GM04503 (cell line): ENCODE measurements at regions not wholly inside any gene's neighbourhood (a gene's known extent, or its start where the extent isn't known, plus 50 kb on each side); places are given as distances from the start of the nearest gene placed in this dataset.
"Not testable (repeated sequence)": the region's sequence is repeated elsewhere in the genome, so short reads cannot be mapped to it uniquely, and the experiment has no call there.

ENCODE experiments used
- DNase-seq: peaks from one replicate; pipeline ENCODE4 v3.0.0-alpha.2; 2012; ENCODE audit warnings: low read depth

DNA sequence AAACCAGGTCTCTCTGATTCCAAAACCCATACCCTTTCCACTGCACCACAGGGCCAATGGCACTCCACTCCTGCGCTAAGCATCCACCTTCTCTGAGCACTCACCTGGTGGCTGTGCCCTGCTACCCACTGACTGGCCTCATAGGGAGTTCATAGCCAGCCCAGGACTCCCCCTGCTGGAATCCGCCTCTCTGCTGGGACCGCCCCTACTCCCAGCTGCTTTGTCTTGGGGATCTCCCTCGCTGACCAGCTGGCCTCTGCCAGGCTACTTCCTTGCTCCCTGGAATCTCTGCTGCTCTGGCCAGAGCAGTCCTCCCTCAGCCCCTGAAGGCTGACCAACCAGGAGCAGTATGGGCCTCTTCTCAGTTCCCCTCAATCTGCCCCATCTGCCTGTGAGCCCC, 129.7 kb downstream of the FAXC start:
- no peak for DNase-seq

DNA sequence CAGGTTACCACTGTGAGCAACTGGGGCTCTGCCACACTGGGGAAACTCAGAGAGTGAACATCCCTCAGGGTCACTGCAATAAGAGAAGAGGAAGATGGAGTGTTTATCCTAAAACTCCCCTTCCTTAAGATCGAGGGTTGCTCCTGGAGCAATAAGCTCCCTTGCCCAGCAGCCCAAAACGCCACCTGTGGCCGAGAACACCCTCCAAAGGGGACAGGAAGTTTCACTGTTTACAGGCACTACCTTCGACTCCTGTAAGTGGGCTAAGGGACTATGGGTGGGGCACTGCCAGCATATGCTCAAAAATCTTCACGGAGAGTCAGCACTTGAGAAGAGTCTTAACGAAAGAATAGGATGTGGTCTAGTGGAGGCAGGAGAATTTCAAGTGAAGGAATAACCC, 132.5 kb downstream of the FAXC start:
- no peak for DNase-seq

DNA sequence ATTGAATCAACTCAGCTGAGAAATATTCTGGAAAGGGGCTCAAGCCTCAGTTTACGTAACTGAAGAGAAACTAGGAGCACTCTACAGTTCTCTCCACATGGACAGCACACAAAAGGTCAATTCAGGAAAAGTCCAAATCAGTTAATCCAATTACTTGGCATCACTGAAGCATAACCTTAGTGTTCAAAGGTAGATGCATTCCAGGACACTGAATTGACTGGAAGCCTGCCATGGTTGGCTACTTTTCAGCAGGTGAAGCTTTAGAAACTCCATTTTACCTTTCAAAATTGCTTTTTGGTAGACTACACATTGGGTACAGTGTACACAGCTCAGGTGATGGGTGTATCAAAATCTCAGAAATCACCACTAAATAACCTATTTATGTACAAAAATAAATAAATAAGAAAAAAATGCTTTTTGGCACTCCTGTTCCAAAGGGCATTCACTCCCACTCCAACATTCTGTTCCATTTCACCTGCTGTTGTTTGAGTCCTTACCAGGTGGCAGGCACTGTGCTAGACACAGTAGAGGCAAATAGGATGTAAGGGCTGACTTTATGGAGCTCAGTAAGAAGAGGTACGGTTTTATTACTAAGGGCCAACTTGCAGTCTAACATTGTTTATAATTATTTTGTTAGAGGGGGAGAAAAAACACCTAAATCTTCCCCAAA, 153.4 kb downstream of the FAXC start:
- no peak for DNase-seq

DNA sequence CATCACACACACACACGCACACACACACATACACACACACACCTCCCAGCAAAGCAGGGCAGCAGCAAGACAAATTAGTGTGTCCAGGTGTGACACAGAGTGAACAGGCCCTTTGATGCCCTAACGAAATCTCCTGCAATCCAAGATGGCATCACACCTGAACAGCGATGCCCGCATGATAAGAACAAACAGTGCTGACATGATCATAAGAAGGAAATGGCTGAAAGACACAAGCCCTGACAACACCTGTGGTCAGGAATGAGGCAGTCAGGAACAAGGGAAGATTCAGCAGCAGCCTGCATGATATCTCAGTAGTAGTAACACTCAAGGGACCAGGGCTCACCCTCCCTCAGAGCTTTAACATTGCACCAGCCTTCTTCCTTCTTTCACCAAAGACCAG, 156.9 kb downstream of the FAXC start:
- DNase-seq, result no peak

DNA sequence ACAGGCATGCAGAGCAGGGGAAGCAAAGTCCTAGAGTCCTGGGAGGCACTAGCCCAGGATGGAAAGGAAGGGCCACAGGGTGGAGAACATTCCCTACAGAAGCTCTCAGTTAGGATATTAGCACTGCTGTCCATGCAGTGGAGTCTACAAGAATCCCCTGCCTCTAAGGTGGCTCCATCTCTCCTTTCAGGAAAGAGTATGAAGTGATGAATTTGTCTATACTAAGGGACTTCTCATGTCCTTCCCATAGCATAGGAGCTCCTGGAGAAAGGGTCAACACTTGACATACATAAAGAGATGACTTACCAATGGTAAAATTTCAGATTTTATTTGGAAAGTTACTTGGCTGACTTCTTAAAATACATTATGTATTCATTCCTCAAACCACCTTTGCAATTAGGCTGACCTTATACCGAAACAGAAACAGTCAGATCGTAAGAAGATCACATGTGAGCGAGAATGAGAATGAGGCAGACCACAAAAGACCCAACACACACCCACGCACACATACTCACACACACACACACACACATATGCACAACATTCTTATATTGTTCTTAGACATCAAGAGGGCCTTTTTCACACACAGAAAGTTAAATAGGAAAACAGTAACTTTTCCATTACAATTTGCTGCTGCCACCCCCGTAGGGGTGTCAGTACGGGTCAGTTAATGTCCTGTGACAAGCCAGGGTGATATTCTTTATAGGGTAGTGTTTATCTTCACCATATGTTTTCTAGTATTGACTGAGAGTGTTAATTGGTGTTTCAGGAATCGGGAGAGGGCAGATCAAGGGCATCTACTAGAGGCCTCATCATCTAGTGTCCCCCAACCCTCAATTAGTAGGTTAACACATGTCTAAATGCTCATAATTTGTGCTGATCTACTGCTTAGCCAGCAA, 159.4 kb downstream of the FAXC start:
- DNase-seq, result no peak

DNA sequence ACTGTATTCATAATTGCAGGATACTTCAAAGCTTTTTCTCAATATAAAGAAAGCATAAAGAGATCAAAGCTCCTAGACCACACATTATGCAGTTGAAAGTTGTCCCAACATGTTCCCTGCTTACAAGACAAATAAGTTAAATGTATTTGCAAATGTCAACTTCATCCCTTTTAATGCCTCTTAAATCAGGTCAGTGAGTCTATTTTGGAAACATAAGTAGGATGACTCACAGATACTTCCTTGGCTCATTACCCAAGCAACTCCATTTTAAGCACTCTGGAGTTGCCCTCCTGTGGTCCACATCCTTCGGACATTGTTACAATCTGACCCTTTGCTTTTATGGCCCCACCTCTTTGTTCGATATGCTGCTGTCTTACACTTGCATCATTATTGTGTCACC, 162.0 kb downstream of the FAXC start:
- DNase-seq, result no peak

DNA sequence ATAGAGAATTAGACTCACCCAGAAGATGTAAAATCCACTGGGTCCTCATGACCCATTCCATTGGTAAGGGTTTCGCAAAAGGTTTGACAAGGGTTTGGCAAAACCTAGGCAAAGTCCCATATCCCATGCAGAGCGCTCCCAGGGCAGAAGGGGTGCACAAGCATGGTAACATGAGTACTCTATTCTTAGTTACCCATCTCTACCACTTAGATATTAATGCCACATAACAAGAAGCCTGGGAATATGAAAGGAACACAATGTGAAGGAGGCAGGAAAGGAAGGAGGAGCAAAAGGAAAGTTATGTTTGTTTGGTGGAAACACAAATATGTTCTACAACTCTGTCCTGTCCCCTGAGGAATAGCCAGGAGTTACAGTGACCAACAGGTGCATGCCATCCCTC, 163.1 kb downstream of the FAXC start:
- DNase-seq, result no peak

DNA sequence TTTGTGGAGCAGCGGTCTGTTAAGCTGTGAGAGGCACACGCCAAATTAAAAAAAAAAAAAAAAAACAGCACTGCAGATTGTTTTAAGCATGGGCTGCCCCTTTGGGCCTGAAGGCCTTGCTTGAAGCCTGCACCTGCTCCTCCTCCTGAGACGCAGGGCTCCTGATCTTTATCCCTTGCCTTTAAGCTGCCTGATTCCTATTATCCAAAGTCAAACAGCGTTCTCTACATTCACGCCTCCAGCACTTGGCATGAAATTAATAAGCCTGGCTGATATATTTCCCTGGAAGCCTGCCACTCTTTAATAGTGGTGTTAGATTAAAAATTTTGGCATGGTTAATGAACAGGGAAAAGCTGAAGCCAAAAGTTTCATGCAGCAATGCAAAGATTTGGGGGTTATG, 163.9 kb downstream of the FAXC start:
- no peak for DNase-seq

DNA sequence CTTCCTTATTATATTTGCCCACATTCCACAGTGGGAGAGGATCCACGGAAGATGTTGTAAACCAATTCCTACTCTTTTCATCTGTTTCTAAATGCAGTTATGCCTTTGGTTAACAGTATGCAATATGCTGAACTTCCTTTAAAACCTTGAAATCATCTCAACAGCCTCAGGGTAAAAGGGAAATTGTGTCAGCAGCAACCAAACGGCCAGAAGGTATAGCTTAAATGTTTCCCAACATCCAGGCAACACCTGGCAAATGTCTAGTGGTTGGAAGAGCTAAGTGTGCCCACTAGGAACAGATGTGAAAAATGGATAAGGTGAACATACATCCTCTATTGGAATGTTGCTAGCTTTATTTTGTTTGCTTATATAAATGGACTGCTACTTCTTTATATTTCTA, 164.8 kb downstream of the FAXC start:
- no peak for DNase-seq

DNA sequence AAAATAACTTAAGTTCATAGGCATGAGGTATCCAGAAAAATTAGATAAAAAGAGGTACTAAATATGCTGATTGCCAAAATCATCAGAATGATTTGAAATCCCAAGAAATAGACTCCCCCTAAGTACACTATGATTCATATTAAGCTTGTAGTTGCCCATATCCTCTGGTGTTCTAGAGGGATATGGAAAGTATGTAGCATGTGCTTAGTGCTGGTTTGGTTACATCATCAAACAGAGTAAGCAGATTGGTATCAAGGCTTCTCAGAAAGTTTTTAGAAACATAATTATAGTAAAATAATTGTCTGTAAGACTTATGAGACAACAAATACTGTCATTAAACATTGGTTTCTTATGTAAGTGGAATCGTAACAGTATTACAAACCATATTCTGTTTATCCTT, 166.4 kb downstream of the FAXC start:
- no peak for DNase-seq

DNA sequence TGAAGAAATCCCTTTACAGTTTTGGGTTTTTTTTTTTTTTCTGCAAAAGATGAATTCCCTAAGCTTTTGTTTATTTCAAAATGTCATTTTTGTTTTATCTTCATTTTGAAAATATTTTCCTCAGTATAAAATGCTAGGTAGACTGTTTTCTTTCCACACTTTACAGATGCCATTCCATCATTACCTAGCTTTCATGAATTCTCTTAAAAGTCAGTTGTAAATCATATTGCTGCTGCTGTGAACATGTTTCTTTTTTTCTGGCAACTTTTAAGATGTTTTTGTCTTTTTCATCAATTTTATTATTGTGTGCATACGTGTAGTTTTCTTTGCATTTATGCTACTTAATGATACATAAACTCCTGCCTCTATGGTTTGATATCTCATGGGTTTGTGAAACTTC, 168.3 kb downstream of the FAXC start:
- no peak for DNase-seq

DNA sequence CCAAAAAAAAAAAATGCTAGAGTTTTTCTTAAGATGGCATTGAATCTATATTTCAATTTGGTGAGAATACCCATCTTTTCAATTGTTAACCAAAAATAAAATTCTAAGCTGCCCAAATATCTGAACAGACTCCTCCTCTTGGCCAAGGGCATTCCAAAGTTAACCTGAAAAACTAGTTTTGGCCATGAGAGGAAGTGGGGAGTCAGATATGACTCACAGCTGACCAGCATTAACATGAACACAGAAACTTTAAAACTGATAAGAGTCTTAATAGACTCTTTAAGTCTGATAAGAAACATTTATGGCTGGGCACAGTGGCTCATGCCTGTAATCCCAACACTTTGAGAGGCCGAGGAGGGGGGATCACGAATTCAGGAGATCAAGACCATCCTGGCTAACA, 171.3 kb downstream of the FAXC start:
- DNase-seq, result no peak

DNA sequence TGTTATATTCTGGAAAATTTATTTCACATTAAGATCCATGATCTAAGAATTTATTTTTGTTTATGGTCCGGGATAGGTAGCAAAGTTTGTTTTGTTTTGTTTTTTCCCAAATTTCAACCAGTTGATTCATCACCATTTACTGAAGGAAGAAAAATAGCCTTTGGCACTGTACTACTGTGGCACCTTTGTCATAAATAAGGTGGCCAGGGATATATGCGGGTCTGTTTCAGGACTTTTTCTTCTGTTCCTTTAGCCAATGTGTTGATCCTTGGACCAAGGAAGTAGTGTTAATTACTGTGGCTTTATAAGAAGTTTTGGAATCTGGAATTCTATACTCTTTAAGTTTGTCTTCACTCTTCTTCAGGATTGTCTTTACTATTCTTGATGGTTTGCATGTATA, 171.7 kb downstream of the FAXC start:
- no peak for DNase-seq

DNA sequence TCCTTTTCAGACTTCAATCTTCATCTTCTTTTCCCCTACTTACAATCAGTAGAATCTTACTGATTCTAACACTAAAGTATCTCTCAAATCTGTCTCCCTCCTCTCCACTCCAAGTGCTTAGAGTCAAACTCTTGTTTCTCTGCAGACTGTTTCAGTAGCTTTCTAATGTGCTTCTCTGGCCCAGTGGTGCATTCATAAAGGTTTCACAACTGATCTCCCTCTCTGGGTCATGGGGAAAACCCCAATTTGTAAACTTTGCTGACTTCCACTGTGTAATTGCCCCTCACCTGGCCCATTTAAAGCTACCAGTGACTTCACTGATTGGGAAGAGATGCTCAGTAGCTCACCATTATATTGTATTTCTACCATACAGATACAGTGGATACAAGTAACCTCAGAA, 183.6 kb downstream of the FAXC start:
- no peak for DNase-seq

DNA sequence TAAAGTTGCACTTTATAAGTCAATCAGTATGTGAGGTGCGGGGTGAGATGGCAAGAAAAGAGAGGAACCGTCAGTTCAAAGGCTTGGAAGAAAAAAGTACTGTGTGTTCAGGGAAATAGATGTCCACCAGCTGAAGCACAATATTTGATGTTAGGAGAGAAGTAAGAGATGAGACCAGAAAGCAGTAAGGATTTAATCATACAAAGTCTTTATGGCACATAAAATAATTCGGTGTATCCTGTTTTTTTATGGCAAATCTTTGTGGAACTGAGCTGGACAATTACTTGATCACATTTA, 197.2 kb downstream of the FAXC start:
- no peak for DNase-seq

DNA sequence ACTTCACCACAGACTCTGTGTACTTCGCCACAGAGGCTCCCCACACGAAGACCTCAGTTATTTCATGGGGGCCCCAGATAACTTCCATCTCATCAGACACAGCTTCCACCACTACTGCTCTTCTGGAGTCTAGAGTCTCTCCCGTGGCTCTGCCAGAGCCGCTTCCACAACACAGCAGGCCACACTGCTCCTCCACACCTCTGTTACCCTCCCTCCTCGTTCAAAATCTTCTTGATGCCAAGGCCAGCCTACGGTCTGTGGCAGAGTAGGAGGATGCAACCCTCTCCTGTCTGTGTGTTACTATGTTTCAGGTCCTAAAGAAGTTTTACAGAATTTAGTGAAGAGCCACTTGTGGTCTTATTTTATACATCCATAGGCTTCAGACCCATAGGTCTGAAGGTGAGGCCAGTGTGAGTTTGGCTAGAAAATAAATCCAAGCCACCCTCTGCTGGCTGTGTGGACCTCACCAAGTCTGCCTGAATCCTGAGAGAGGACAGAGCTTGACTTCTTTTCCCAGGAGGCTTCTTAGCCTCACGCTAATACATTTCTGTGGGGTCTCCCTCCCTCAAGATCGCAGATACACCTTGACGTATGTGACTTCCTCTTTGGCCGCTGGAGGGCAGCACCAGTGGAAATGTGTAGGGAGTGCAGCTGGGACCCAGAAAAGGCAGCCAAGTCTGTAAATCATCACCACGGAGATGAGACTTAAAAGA, 197.7 kb downstream of the FAXC start:
- no peak for DNase-seq

DNA sequence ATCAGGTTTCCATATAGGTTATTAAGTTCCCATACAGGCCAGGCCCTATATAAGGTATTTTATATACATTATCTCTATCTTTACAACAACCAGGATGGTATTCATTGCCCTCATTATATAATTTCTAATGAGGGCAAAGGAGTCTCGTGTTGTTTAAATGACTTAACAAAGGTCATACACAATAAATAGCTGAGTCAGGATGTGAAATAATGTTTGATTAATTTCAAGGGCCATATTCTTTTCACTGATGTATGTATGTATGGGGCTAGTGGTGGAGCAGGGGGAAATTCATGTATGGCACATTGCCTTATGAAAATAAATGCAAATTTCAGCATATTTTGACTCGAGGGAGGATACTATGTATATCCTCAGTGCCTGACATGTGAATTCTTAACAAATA, 200.7 kb downstream of the FAXC start:
- DNase-seq, result no peak

DNA sequence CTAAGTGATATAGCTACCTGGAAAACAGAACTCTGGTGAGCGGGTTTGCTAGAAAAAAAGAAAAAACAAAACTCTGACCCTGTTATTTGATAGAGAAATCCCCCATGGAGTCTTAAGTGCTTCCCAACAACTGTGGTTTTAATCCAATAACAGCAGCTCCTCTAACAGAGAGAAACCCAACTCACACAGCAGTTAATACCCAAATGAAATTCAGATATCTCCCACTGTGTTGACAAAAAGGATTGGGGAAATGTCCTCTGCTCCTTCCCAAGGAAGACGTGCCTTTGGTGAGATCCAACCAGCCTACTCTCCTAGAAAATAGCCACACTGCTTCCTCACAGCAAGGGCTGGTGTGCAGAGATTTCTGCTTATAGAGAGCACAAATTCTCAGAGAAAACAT, 200.4 kb upstream of the FBXL4 start:
- DNase-seq, result no peak

DNA sequence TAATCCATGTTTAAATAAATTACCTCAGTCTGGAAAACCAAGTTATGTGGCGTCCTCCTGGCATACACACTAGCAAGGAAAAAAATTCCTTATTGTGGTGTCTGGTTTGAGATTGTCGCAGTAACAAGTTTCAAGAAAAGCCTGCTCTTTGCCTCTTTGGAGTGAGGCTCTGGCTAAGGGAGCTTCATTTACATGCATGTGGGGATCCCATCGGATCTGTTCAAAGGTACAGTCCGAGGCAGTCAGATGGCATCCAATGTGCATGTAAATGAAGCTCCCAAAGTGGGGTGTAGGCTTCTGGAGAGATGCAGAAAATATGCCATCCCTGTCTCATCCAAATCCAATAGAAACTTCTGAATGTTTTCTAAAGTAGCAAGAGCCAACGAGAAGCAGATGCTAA, 199.5 kb upstream of the FBXL4 start:
- no peak for DNase-seq

DNA sequence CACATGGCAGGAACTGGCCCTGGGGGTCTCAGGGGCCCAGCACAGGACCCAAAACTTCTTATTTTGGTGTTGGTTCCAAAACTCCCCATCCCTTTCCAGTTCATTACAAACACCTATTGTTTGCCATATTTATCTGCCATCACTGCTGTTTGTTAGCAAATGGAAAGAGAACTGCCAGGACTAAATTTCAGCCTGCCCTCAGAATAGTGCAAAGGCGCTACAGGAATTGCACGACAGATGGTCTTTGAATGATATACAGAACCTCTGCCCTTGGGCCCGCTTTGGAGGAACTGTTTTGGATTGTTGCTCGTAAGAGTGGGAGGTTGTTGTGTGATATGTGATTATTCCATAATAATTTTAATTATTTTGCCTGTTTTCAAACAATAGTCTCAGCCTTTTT, 199.0 kb upstream of the FBXL4 start:
- DNase-seq, result no peak

DNA sequence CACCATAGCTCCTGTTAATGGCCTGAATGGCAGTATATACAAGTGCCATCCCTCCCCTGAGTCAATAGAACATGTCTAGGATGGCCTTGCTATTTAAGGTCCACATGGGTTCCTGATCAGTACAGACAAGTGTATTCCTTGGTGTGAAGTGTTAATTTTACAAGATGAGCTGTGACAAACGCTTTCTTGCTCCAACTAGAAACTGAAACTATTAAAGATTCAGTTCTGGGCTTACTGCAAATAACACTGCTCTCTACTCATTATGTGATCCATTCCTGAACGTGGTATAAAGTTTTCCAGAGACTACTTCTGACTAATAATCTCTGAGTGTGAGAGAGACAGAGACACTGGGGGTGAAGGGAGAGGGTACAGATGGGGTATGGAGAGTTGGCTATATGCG, 198.0 kb upstream of the FBXL4 start:
- no peak for DNase-seq

DNA sequence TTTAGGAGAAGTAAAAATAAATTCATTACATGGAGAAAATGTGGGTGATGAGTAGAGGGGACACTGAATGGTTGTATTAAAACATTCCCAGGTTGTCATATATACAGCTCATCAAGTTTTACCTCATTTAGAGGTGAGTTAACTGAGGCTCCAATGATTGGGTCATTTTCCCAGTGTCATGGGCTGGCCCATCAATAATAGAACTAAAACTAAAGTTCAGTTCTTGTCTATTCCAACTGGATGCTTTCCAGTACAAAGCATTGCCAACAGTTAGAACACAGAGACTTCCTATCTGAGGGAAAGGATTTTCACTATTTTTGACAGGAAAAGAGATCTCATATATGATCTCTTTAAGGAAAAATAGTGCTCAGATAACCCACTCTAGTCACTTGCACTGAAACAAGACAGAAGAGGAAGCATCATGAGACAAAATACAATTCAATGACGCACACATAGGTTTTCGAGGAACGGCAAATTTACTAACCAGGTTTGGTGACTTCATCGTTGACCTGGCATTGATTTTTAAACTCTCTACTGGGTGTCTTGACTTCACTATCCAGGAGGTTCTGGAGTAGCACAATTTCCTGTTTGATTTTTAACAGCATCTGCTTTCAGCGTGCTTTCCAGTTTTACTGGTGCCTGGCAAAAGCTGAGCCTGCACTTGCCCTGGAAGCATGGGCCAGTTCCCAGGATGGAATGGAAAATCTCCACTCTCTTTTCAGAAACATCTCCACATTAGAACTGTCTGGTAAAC, 195.5 kb upstream of the FBXL4 start:
- no peak for DNase-seq

DNA sequence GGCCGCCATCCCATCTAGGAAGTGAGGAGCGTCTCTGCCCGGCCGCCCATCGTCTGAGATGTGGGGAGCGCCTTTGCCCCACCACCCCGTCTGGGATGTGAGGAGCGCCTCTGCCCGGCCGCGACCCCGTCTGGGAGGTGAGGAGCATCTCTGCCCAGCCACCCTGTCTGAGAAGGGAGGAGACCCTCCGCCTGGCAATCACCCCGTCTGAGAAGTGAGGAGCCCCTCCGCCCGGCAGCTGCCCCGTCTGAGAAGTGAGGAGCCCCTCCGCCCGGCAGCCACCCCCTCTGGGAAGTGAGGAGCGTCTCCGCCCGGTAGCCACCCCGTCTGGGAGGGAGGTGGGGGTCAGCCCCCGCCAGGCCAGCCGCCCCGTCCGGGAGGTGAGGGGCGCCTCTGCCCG, 194.2 kb upstream of the FBXL4 start:
- not testable (repeated sequence) for DNase-seq
